Osteocyte (in vitro differentiated cells): ENCODE measurements at regions not wholly inside any gene's neighbourhood (a gene's known extent, or its start where the extent isn't known, plus 50 kb on each side); places are given as distances from the start of the nearest gene placed in this dataset.

Experiments
- DNase-seq: peaks from one replicate; pipeline ENCODE4 v3.0.0; 2021; ENCODE audit warnings: mixed read lengths; ENCODE audit not compliant: unreplicated experiment; ENCODE audit errors: extremely low spot score
- H3K27ac Mint-ChIP-seq: one replicate; pipeline ENCODE4 v1.8.0; 2021; ENCODE audit warnings: mild to moderate bottlenecking, mixed read lengths; ENCODE audit not compliant: unreplicated experiment
- H3K27me3 Mint-ChIP-seq: one replicate; pipeline ENCODE4 v1.8.0; 2021; ENCODE audit warnings: mixed read lengths; ENCODE audit not compliant: unreplicated experiment
- H3K36me3 Mint-ChIP-seq: one replicate; pipeline ENCODE4 v1.8.0; 2021; ENCODE audit warnings: mixed read lengths; ENCODE audit not compliant: unreplicated experiment
- H3K4me1 Mint-ChIP-seq: one replicate; pipeline ENCODE4 v1.8.0; 2021; ENCODE audit warnings: mixed read lengths; ENCODE audit not compliant: unreplicated experiment
- H3K4me3 Mint-ChIP-seq: one replicate; pipeline ENCODE4 v1.8.0; 2021; ENCODE audit warnings: mild to moderate bottlenecking, moderate library complexity, mixed read lengths; ENCODE audit not compliant: unreplicated experiment
- H3K9me3 Mint-ChIP-seq: one replicate; pipeline ENCODE4 v1.8.0; 2021; ENCODE audit warnings: mixed read lengths; ENCODE audit not compliant: unreplicated experiment
- TF ChIP-seq, protein P1 (sequence below): fragments of 200-600 bp; sonication (generic); IDR thresholded peaks from 2 replicates; pipeline ENCODE4 v1.5.0; 2021; ENCODE audit warnings: antibody characterized with exemption, mild to moderate bottlenecking, moderate library complexity

DNA sequence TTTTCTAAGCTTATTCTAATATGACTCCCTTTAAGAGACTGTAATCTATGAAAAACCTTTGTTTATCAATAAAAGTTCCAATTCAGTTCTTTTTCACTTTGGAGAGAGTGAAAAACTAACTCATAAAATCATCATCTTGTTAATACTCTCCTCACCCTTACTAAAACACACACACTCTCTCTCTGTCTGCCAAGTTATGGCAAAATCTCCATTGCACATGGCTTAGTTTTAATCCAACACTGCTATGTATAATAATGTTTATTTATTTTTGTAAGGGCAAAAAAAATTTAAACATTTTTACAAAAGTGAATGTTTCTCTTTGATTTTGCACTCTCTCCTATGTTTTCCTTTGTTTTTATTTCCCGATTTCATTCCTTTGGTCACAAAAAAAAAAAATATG, 253.2 kb downstream of the BMP7 start:
- no peak for DNase-seq
- peaks cover 44% of the 10 kb centered on the region for H3K4me1 Mint-ChIP-seq

DNA sequence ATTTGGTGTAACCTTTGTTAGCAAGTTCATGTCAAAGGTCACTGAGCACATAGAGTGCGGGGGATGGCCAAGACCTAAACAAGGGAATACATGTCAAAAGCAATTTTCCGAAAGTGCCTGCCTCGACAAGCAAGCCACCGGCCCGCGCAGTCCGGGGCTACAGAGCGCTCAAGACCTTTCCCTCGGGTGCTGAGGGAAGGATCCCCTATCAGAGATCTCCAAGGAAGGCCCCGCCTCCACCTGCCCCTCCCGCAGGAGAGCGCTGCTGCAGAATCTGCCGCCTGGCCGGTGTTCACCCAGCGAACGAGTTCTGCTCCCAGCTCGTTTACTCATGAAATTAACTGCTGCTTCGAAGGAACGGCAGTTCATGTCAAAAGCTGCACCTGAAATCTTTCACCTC, 252.7 kb downstream of the BMP7 start:
- TF ChIP-seq, protein P1, sequence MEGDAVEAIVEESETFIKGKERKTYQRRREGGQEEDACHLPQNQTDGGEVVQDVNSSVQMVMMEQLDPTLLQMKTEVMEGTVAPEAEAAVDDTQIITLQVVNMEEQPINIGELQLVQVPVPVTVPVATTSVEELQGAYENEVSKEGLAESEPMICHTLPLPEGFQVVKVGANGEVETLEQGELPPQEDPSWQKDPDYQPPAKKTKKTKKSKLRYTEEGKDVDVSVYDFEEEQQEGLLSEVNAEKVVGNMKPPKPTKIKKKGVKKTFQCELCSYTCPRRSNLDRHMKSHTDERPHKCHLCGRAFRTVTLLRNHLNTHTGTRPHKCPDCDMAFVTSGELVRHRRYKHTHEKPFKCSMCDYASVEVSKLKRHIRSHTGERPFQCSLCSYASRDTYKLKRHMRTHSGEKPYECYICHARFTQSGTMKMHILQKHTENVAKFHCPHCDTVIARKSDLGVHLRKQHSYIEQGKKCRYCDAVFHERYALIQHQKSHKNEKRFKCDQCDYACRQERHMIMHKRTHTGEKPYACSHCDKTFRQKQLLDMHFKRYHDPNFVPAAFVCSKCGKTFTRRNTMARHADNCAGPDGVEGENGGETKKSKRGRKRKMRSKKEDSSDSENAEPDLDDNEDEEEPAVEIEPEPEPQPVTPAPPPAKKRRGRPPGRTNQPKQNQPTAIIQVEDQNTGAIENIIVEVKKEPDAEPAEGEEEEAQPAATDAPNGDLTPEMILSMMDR = no peak
- DNase-seq = no peak
- Mint-ChIP-seq H3K27me3 (no peaks in the 10 kb centered on the region), H3K36me3 (no peaks in the 10 kb centered on the region), H3K27ac (peak overlapping the region; percentile 56), H3K4me3 (peak overlapping the region; percentile 10), H3K4me1 (peaks cover 41% of the 10 kb centered on the region), H3K9me3 (no peaks in the 10 kb centered on the region)

More for the DNA sequence above, 253.2 kb downstream of the BMP7 start:
- peak overlapping the region; percentile 27 for H3K27ac Mint-ChIP-seq
- no peak overlapping the region for H3K4me3 Mint-ChIP-seq
- H3K36me3 Mint-ChIP-seq = no peaks in the 10 kb centered on the region
- no peaks in the 10 kb centered on the region for H3K9me3 Mint-ChIP-seq
- no peaks in the 10 kb centered on the region for H3K27me3 Mint-ChIP-seq
- TF ChIP-seq, protein P1 = no peak

- H3K9me3 Mint-ChIP-seq = peaks cover 4% of the 10 kb centered on the region
- H3K36me3 Mint-ChIP-seq = no peaks in the 10 kb centered on the region
- H3K27ac Mint-ChIP-seq = no peak overlapping the region
- TF ChIP-seq, protein P1 = no peak
- peaks cover 13% of the 10 kb centered on the region for H3K4me1 Mint-ChIP-seq
- no peak for DNase-seq
- H3K27me3 Mint-ChIP-seq = no peaks in the 10 kb centered on the region
- no peak overlapping the region for H3K4me3 Mint-ChIP-seq
Measured at GRCh38 chr20:57020364-57020763, 246.1 kb downstream of the BMP7 start.

GRCh38 chr20:57022306-57022705, 244.1 kb downstream of the BMP7 start:
- DNase-seq = no peak
- TF ChIP-seq, protein P1 = peak; percentile 13

GRCh38 chr20:57023007-57023406, 243.4 kb downstream of the BMP7 start:
- TF ChIP-seq, protein P1 = no peak
- no peak for DNase-seq
- Mint-ChIP-seq H3K27ac (no peak overlapping the region), H3K4me1 (peaks cover 35% of the 10 kb centered on the region), H3K9me3 (peaks cover 4% of the 10 kb centered on the region), H3K27me3 (no peaks in the 10 kb centered on the region), H3K36me3 (no peaks in the 10 kb centered on the region), H3K4me3 (no peak overlapping the region)

More at GRCh38 chr20:57022306-57022705, 244.1 kb downstream of the BMP7 start:
- Mint-ChIP-seq H3K9me3 (peaks cover 4% of the 10 kb centered on the region), H3K27ac (no peak overlapping the region), H3K4me3 (no peak overlapping the region), H3K27me3 (no peaks in the 10 kb centered on the region), H3K36me3 (no peaks in the 10 kb centered on the region), H3K4me1 (peaks cover 28% of the 10 kb centered on the region)
